Motor neuron (in vitro differentiated cells): ENCODE measurements at regions not wholly inside any gene's neighbourhood (a gene's known extent, or its start where the extent isn't known, plus 50 kb on each side); places are given as distances from the start of the nearest gene placed in this dataset.
"Not testable (repeated sequence)": the region's sequence is repeated elsewhere in the genome, so short reads cannot be mapped to it uniquely, and the experiment has no call there.

Experiments used
- ATAC-seq, 8 experiments: fragments of 200-7000 bp; cut with Tn5 transposase; replicated peaks in 6 of 8; 2 replicates each; pipeline ENCODE4 v1.8.0; 2021; ENCODE audit warnings: mild to moderate bottlenecking in 8 of 8, moderate library complexity in 8 of 8
- H3K27ac ChIP-seq, 2 donors: fragments of 250-450 bp; sonication (Bioruptor Pico); 2 replicates each; pipeline ENCODE4 v1.9.0; 2021; ENCODE audit warnings: antibody characterized with exemption in 2 of 2, mild to moderate bottlenecking in 2 of 2, moderate library complexity in 1 of 2
- H3K4me1 ChIP-seq, 2 donors: fragments of 250-450 bp; sonication (Bioruptor Pico); replicated peaks in 1 of 2; 2 replicates each; pipeline ENCODE4 v1.6.1; 2021; ENCODE audit warnings: antibody characterized with exemption in 2 of 2, mild to moderate bottlenecking in 2 of 2, moderate library complexity in 1 of 2
- H3K4me3 ChIP-seq, 5 donors: fragments of 250-450 bp; sonication (Bioruptor Pico); 2 replicates each; pipeline ENCODE4 v1.9.0; 2021; ENCODE audit warnings: antibody characterized with exemption in 5 of 5, mild to moderate bottlenecking in 5 of 5, moderate library complexity in 4 of 5
- WGBS, 10 experiments: fragments of 450-650 bp; shearing (Covaris generic); methylation state at CpG; one replicate each; pipeline ENCODE4 v1.0.0; 2022; 5-methylcytosine and 5-hydroxymethylcytosine counted together
- in situ Hi-C, 9 experiments: fragments of 400-800 bp; cut with MboI; loops; one replicate each; pipeline ENCODE4 v1.15.0; 2021; ENCODE audit warnings: low sequenced_read_pairs in 9 of 9, low pct_unique_long_range_greater_than_20kb in 2 of 9; ENCODE audit not compliant: unreplicated experiment in 9 of 9

- ATAC-seq, H3K4me3 ChIP-seq, in situ Hi-C loops, H3K27ac ChIP-seq: not testable (repeated sequence)
- H3K4me1 ChIP-seq, result peaks cover 25 to 28% of the 10 kb centered on the region in 2 donors
- 67 to 100% (median 93%) methylated on average over 1 to 2 of the region's 2 CpGs; no CpG with 5 or more reads in 1 of the 10 experiments for WGBS, 10 experiments
Measured at GRCh38 chr2:55124682-55125081, 74.4 kb upstream of the RTN4 start.

DNA sequence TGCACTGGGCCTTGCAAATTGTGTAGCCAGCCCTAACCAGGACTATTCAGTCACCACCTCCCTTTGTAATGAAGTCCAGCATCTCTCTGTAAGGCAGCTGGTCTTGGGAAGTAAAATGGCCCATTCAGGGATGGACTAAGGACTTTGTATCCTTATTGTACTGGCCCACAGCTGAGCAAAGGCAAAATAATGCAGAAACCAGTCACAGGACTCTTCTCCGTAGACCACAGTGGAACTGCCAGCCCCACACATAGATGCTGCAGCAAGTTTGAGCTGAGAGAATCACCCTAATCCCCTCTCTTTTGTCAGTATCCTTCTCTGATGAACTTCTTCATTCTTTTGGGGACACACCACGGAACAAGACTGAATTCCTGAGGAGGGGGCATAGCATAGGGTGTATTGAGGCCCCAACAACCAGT lies 73.6 kb upstream of the RTN4 start:
- peaks cover 33 to 36% of the 10 kb centered on the region in 2 donors for H3K4me1 ChIP-seq
- no peak overlapping the region for H3K4me3 ChIP-seq
- ATAC-seq, result peak in 5 of 8 experiments; percentile 7 to 60 (median 17)
- peak overlapping the region in 1 of 2 donors; percentile 52 for H3K27ac ChIP-seq
- in situ Hi-C loops, result no loop called here
- WGBS, 10 experiments, result 50 to 75% (median 55%) methylated on average over 1 to 2 of the region's 2 CpGs; no CpG with 5 or more reads in 6 of the 10 experiments

GRCh38 chr2:55120634-55121359 lies 70.5 kb upstream of the RTN4 start:
- Histone ChIP-seq H3K4me1 (peaks cover 48 to 55% of the 10 kb centered on the region in 2 donors), H3K27ac (peak overlapping the region; percentile 70), H3K4me3 (no peak overlapping the region)
- peak; percentile 46 to 90 (median 81) for ATAC-seq
- in situ Hi-C loops, result no loop called here
- 6 to 100% (median 45%) methylated on average over 1 to 7 of the region's 8 CpGs; no CpG with 5 or more reads in 2 of the 10 experiments for WGBS, 10 experiments

- Histone ChIP-seq H3K4me1 (peaks cover 48 to 55% of the 10 kb centered on the region in 2 donors), H3K4me3 (no peak overlapping the region), H3K27ac (peak overlapping the region; percentile 70)
- peak; percentile 15 to 91 (median 49) for ATAC-seq
- WGBS, 10 experiments, result 14 to 100% (median 62%) methylated on average over 1 to 6 of the region's 10 CpGs; no CpG with 5 or more reads in 2 of the 10 experiments
- in situ Hi-C loops, result no loop called here
Measured at GRCh38 chr2:55119711-55120487, 69.6 kb upstream of the RTN4 start.

- peak in 5 of 8 experiments; percentile 30 to 61 (median 57) for ATAC-seq
- no peak overlapping the region for H3K4me3 ChIP-seq
- in situ Hi-C loops, result no loop called here
- peaks cover 42 to 54% of the 10 kb centered on the region in 2 donors for H3K4me1 ChIP-seq
- peak overlapping the region; percentile 58 to 70 for H3K27ac ChIP-seq
- 5 to 31% (median 10%) methylated on average over 2 to 3 of the region's 3 CpGs; no CpG with 5 or more reads in 7 of the 10 experiments for WGBS, 10 experiments
Measured at GRCh38 chr2:55118643-55119083, 68.4 kb upstream of the RTN4 start.

GRCh38 chr2:55116966-55117365 lies 66.7 kb upstream of the RTN4 start:
- 60 to 100% (median 98%) methylated on average over 1 to 6 of the region's 7 CpGs; no CpG with 5 or more reads in 2 of the 10 experiments for WGBS, 10 experiments
- Histone ChIP-seq H3K4me1 (peaks cover 55 to 67% of the 10 kb centered on the region in 2 donors), H3K4me3 (no peak overlapping the region), H3K27ac (no peak overlapping the region)
- in situ Hi-C loops, result no loop called here
- ATAC-seq, result no peak

DNA sequence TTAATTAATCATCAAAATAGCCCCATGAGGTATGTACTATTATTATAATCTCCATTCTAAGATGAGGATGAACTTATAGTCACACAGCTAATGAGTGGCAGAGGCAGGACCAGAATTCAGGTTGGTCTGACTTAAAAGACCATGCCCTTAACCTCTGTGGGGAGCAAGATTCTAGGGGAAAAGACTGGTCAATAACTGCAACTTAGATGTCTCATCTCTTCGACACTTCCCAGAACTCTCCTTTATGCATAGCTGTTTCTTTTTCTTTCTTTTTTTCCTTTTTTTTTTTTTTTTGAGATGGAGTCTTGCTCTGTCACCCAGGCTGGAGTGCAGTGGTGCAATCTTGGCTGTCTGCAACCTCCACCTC lies 66.3 kb upstream of the RTN4 start:
- no peak for ATAC-seq
- H3K4me1 ChIP-seq, result peaks cover 59 to 67% of the 10 kb centered on the region in 2 donors
- no peak overlapping the region for H3K27ac ChIP-seq
- in situ Hi-C loops, result no loop called here
- 86 to 100% (median 100%) methylated on average over 1 of the region's 1 CpG; no CpG with 5 or more reads in 5 of the 10 experiments for WGBS, 10 experiments
- no peak overlapping the region for H3K4me3 ChIP-seq

DNA sequence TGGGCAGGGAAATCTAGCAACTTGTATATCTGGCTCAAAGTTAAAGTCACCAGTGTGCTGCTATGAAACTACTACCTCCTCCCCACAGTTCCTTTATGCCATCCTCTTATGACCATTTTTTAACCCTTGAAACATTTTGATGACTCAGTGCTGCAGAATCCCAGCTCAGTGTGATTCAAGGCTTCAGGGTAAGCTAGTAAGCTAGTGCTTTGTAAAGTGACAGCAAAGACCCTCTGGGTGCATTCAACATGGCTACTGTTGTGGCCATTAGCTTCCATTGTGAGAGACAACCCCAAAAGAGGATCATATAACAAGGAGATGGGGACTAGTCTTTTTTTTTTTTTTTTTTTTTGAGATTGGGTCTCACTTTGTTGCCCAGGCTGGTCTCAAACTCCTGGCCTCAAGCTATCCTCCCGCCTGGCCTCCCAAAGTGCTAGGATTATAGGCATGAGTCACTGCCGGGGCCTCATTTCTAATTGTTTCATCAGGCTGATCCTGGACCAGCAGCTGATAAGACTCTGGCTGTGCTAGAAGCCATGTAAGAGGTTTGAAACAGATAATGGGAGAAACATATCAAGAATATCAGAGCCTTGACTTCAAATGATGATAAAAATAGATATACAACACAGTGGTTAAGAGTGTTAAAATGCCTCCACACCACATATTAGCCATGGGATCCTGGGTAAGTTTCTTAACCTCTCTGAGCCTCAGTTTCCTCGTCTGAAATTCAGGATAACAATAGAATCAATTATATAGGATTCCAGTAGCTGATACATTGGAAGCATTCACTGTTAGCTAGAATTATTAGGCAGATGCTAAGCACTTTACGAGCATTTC lies 65.7 kb upstream of the RTN4 start:
- in situ Hi-C loops, result no loop called here
- H3K4me1 ChIP-seq, result peaks cover 60 to 67% of the 10 kb centered on the region in 2 donors
- H3K4me3 ChIP-seq, result no peak overlapping the region
- H3K27ac ChIP-seq, result no peak overlapping the region
- WGBS, 10 experiments, result 39 to 100% (median 73%) methylated on average over 1 to 4 of the region's 4 CpGs; no CpG with 5 or more reads in 2 of the 10 experiments
- no peak for ATAC-seq

- Histone ChIP-seq H3K4me1 (peaks cover 58 to 67% of the 10 kb centered on the region in 2 donors), H3K27ac (no peak overlapping the region), H3K4me3 (no peak overlapping the region)
- in situ Hi-C loops, result no loop called here
- 78 to 100% (median 86%) methylated on average over 1 to 5 of the region's 5 CpGs; no CpG with 5 or more reads in 1 of the 10 experiments for WGBS, 10 experiments
- ATAC-seq, result no peak
Measured at GRCh38 chr2:55114597-55114996, 64.3 kb upstream of the RTN4 start.

DNA sequence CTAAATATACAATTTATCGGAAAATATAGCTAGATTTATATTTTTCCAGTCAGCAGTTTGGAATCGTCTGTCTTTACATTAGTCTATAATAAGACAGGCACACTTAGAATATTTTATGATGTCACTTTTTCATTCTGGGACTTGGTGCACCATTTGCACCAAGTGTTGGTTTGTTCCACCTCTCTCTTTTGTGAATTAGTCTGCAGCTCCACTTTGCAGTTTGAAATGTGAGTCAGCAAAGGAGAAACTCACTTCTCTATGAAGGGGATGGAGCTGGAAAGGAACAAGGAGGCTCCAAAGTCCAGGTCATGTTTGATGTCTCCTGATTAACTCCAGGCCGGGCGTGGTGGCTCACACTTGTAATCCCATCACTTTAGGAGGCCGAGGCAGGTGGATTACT lies 63.8 kb upstream of the RTN4 start:
- in situ Hi-C loops, result no loop called here
- H3K4me3 ChIP-seq, result no peak overlapping the region
- ATAC-seq, result no peak
- H3K4me1 ChIP-seq, result peaks cover 58 to 67% of the 10 kb centered on the region in 2 donors
- WGBS, 10 experiments, result 60 to 100% (median 87%) methylated on average over 1 to 4 of the region's 5 CpGs; no CpG with 5 or more reads in 1 of the 10 experiments
- no peak overlapping the region for H3K27ac ChIP-seq

GRCh38 chr2:55112229-55113031 lies 62.2 kb upstream of the RTN4 start:
- Histone ChIP-seq H3K4me3 (peak overlapping the region in 1 of 5 donors; percentile 2), H3K4me1 (peaks cover 54 to 59% of the 10 kb centered on the region in 2 donors), H3K27ac (peak overlapping the region; percentile 88 to 89)
- ATAC-seq, result peak; percentile 67 to 86 (median 82)
- WGBS, 10 experiments, result 0 to 67% (median 17%) methylated on average over 1 to 10 of the region's 13 CpGs; no CpG with 5 or more reads in 1 of the 10 experiments
- in situ Hi-C loops, result no loop called here
